ENCODE measurements at regions not wholly inside any gene's neighbourhood (a gene's known extent, or its start where the extent isn't known, plus 50 kb on each side); places are given as distances from the start of the nearest gene placed in this dataset.
"Not testable (repeated sequence)": the region's sequence is repeated elsewhere in the genome, so short reads cannot be mapped to it uniquely, and the experiment has no call there.

GRCh38 chr3:89682556-89682955, 575.1 kb downstream of the EPHA3 start:
- CTCF ChIA-PET, result no interaction called here
- H3K36me3 Mint-ChIP-seq, result no peaks in the 10 kb centered on the region

GRCh38 chr3:89685731-89686130, 578.3 kb downstream of the EPHA3 start:
- Mint-ChIP-seq H3K36me3 (no peaks in the 10 kb centered on the region), H3K9me3 (peaks cover 2% of the 10 kb centered on the region), H3K4me3 (no peak overlapping the region), H3K27ac (no peak overlapping the region), H3K4me1 (no peaks in the 10 kb centered on the region), H3K27me3 (no peaks in the 10 kb centered on the region)
- no peak for DNase-seq
- CTCF ChIA-PET, result no interaction called here

More at GRCh38 chr3:89682556-89682955, 575.1 kb downstream of the EPHA3 start:
- no peaks in the 10 kb centered on the region for H3K4me1 Mint-ChIP-seq
- DNase-seq, result no peak
- peaks cover 5% of the 10 kb centered on the region for H3K9me3 Mint-ChIP-seq
- H3K4me3 Mint-ChIP-seq, result no peak overlapping the region
- no peaks in the 10 kb centered on the region for H3K27me3 Mint-ChIP-seq
- no peak overlapping the region for H3K27ac Mint-ChIP-seq

DNA sequence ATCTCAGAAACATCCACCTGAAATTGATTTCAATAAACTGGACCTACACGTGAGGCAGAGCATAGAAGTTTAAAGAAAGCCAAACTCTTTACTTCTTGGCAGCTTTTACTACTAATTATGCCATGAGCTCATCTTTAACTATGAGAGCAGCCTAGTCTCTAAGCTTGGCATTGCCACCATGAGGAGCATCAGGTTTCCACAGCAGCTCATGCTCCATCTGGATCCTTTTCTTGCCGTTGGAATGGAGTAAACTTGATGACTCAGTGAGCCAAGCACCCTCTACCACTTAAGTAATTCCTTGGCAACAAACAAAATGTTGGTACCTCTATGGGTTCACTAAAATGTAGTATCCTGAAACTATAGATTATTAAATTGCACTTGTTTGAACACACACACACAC, 583.2 kb downstream of the EPHA3 start:
- no peak for DNase-seq
- Mint-ChIP-seq H3K27me3 (no peaks in the 10 kb centered on the region), H3K27ac (no peak overlapping the region), H3K4me1 (no peaks in the 10 kb centered on the region), H3K36me3 (no peaks in the 10 kb centered on the region), H3K9me3 (no peaks in the 10 kb centered on the region), H3K4me3 (no peak overlapping the region)
- CTCF ChIA-PET, result no interaction called here

DNA sequence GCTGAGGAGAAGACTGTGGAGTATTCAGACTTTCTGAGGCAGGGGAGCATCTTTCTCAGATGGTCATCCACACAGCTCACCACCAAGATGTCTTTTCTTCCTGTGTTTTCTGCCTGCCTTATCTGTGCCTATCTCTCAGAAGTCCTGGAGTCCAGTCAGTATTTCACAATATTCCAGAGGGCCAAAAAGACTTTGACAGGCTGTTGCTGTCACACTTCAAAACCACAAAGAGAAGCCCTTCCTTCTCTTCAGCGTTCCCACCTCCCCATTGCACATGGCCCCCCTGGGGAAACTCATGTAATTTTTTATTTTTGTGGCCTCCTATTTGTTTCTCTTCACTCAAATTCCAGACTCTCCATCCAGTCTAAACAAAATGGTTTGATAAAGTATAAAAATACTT, 585.2 kb downstream of the EPHA3 start:
- H3K4me1 Mint-ChIP-seq, result no peaks in the 10 kb centered on the region
- H3K9me3 Mint-ChIP-seq, result no peaks in the 10 kb centered on the region
- H3K36me3 Mint-ChIP-seq, result no peaks in the 10 kb centered on the region
- CTCF ChIA-PET, result no interaction called here
- H3K4me3 Mint-ChIP-seq, result no peak overlapping the region
- no peak overlapping the region for H3K27ac Mint-ChIP-seq
- H3K27me3 Mint-ChIP-seq, result no peaks in the 10 kb centered on the region
- no peak for DNase-seq

DNA sequence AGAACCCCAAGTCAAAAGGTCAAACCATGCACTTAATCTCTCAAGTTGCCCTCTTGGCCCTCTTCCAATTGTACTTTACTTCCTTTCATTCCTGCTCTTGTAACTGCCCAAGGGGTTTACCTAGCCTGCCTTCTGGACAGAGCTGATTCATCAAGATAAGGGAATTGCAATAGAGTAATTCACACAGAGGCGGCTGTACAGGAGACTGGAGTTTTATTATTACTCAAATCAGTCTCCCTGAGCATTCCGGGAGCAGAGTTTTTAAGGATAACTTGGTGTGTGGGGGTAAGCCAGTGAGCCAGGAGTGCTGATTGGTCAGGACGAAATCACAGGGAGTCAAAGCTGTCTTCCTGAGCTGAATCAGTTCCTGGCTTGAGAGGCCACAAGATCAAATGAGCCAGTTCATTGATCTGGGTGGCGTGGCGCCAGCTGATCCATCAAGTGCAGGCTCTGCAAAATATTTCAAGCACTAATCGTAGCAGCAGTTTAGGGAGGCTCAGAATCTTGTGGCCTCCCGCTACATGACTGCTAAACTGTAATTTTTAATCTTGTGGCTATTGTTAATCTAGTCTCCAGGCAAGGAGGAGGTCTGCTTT, 590.0 kb downstream of the EPHA3 start:
- DNase-seq, result no peak
- CTCF ChIA-PET, result no interaction called here
- peaks cover 19% of the 10 kb centered on the region for H3K9me3 Mint-ChIP-seq
- H3K4me3 Mint-ChIP-seq, result no peak overlapping the region
- no peak overlapping the region for H3K27ac Mint-ChIP-seq
- no peaks in the 10 kb centered on the region for H3K4me1 Mint-ChIP-seq
- H3K36me3 Mint-ChIP-seq, result no peaks in the 10 kb centered on the region
- no peaks in the 10 kb centered on the region for H3K27me3 Mint-ChIP-seq

DNA sequence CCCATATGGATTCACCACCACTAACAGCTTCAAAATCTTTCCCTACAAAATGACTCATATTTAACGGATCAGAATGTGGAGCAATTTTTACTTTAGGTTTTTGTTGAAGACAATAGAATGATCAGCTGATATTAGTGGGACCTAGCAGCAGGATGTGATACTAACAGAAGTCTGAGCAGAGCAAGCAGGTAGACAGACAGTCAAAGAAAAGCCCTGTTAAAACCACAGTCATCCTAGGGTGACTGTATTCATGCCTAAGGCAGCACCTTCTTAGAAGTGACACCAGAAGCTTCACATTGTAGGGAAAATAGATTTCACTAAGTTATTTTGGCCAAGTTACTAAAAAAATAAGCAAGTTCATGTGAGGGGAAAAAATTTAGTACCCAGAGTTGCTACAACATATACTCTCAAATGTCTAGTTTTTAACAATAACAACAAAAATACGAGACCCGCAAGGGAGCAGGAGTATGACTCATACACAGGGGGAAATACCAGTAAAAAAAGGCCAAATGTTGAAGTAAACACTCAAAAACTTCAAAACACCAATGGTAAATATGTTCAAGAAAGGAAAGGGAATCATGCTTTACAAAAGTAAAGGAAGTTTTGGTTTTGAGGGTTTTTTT, 590.9 kb downstream of the EPHA3 start:
- Mint-ChIP-seq H3K27ac (no peak overlapping the region), H3K4me1 (no peaks in the 10 kb centered on the region), H3K9me3 (peaks cover 27% of the 10 kb centered on the region), H3K4me3 (no peak overlapping the region), H3K27me3 (no peaks in the 10 kb centered on the region), H3K36me3 (no peaks in the 10 kb centered on the region)
- no peak for DNase-seq
- CTCF ChIA-PET, result no interaction called here

DNA sequence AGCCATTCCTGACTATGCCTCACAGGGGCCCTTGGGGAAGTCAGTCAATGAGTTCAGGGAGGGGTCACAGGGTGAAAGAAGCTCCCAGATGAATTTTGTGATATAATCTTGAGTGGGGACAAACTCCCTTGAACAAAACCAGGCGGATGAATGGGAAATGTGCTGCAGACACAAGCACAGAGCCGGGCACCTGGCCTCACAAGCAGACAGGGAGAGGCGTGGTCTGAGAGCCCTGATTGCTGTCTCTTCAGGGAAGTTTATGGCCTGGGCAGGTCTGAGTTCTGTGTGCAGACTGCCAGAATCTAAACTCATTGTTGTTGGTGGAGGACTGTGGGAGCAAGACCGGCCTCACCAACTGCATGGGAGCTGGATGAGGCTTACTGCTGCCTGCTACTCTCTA, 591.8 kb downstream of the EPHA3 start:
- DNase-seq, result no peak
- H3K4me1 Mint-ChIP-seq, result no peaks in the 10 kb centered on the region
- H3K36me3 Mint-ChIP-seq, result no peaks in the 10 kb centered on the region
- no peak overlapping the region for H3K27ac Mint-ChIP-seq
- CTCF ChIA-PET, result no interaction called here
- no peaks in the 10 kb centered on the region for H3K27me3 Mint-ChIP-seq
- H3K4me3 Mint-ChIP-seq, result no peak overlapping the region
- peaks cover 29% of the 10 kb centered on the region for H3K9me3 Mint-ChIP-seq

DNA sequence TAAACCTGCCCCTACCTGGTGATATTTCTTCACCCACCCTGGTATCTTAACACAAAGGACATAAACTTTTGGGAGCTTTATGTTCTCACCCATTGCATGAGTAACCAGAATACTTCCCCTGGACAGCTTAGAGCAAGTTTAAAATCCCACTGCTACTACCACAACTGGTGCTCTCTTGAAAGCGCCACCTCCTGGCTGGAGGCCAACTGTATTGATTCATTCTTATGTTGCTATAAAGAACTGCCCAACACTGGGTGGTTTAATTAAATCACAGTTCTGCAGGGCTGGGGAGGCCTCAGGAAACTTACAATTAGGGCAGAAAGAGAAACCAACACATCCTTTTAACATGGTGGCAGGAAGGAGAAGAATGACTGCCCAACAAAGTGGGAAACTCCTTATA, 592.4 kb downstream of the EPHA3 start:
- H3K27ac Mint-ChIP-seq, result no peak overlapping the region
- no peaks in the 10 kb centered on the region for H3K27me3 Mint-ChIP-seq
- no peak for DNase-seq
- H3K9me3 Mint-ChIP-seq, result peaks cover 32% of the 10 kb centered on the region
- CTCF ChIA-PET, result no interaction called here
- H3K4me1 Mint-ChIP-seq, result no peaks in the 10 kb centered on the region
- H3K4me3 Mint-ChIP-seq, result no peak overlapping the region
- H3K36me3 Mint-ChIP-seq, result no peaks in the 10 kb centered on the region

- peaks cover 37% of the 10 kb centered on the region for H3K9me3 Mint-ChIP-seq
- no peak for DNase-seq
- no peaks in the 10 kb centered on the region for H3K4me1 Mint-ChIP-seq
- H3K4me3 Mint-ChIP-seq, result no peak overlapping the region
- H3K27me3 Mint-ChIP-seq, result no peaks in the 10 kb centered on the region
- no peak overlapping the region for H3K27ac Mint-ChIP-seq
- CTCF ChIA-PET, result no interaction called here
- H3K36me3 Mint-ChIP-seq, result no peaks in the 10 kb centered on the region
These were observed 595.0 kb downstream of the EPHA3 start for GRCh38 chr3:89702404-89702803.

DNA sequence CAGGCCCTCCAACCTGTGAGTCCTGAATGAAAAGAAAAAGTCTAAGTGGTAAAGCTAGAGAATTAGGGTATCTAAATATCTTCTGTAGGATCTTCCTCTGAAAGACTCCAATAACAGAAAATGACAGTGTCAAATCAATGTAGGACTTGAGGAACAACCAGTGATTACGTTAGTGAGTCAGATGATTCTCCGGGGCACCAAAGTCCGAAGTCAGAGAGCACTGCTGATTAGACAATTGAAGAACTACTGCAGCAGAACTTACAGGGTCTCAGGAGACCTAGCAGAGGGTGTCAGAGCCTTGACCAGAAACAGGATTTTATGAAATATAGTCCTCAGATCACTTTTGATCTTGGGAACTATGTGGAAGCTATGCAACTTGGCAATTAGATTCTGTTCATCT, 605.8 kb downstream of the EPHA3 start:
- Mint-ChIP-seq H3K27ac (no peak overlapping the region), H3K36me3 (no peaks in the 10 kb centered on the region), H3K4me1 (no peaks in the 10 kb centered on the region), H3K27me3 (no peaks in the 10 kb centered on the region), H3K4me3 (no peak overlapping the region), H3K9me3 (peaks cover 5% of the 10 kb centered on the region)
- CTCF ChIA-PET, result no interaction called here
- DNase-seq, result no peak

- Mint-ChIP-seq H3K9me3 (peaks cover 7% of the 10 kb centered on the region), H3K36me3 (no peaks in the 10 kb centered on the region), H3K27ac (no peak overlapping the region), H3K27me3 (no peaks in the 10 kb centered on the region), H3K4me1 (no peaks in the 10 kb centered on the region), H3K4me3 (no peak overlapping the region)
- CTCF ChIA-PET, result interaction anchor here (0.6 kb wide), 1 partner anchor 1968 kb away, joined by 3 read pairs; no protein-coding TSS in a partner anchor
- no peak for DNase-seq
These were observed 606.8 kb downstream of the EPHA3 start for GRCh38 chr3:89714237-89714636.

GRCh38 chr3:89740080-89740880, 632.9 kb downstream of the EPHA3 start:
- CTCF ChIA-PET, result no interaction called here
- no peak for DNase-seq
- Mint-ChIP-seq H3K36me3 (no peaks in the 10 kb centered on the region), H3K4me1 (no peaks in the 10 kb centered on the region), H3K4me3 (no peak overlapping the region), H3K27ac (no peak overlapping the region), H3K9me3 (peaks cover 3% of the 10 kb centered on the region), H3K27me3 (no peaks in the 10 kb centered on the region)

DNA sequence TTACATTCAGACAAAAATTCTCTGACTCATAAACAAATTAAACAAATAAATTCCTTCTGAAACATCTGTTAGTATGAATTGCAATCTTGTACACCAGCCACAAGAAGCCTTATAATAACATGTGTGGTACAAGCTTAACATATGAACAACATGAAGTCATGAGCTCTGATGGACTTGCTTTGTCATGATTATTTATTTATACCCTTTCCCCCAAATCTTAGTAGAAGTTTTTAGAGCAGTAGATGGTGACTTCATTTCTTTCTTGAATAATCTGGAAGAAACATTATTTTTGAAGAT, 633.4 kb downstream of the EPHA3 start:
- H3K27ac Mint-ChIP-seq, result no peak overlapping the region
- no peak overlapping the region for H3K4me3 Mint-ChIP-seq
- peaks cover 3% of the 10 kb centered on the region for H3K9me3 Mint-ChIP-seq
- CTCF ChIA-PET, result no interaction called here
- no peaks in the 10 kb centered on the region for H3K27me3 Mint-ChIP-seq
- no peaks in the 10 kb centered on the region for H3K36me3 Mint-ChIP-seq
- no peak for DNase-seq
- no peaks in the 10 kb centered on the region for H3K4me1 Mint-ChIP-seq

GRCh38 chr3:89742546-89742945, 635.1 kb downstream of the EPHA3 start:
- CTCF ChIA-PET, result no interaction called here
- no peak overlapping the region for H3K27ac Mint-ChIP-seq
- no peak for DNase-seq

GRCh38 chr3:89747541-89748278, 640.3 kb downstream of the EPHA3 start:
- CTCF ChIA-PET, H3K27ac Mint-ChIP-seq, H3K4me1 Mint-ChIP-seq, H3K36me3 Mint-ChIP-seq, H3K4me3 Mint-ChIP-seq, DNase-seq, H3K27me3 Mint-ChIP-seq: not testable (repeated sequence)
- peaks cover 14% of the 10 kb centered on the region for H3K9me3 Mint-ChIP-seq

More at GRCh38 chr3:89742546-89742945, 635.1 kb downstream of the EPHA3 start:
- Mint-ChIP-seq H3K27me3 (no peaks in the 10 kb centered on the region), H3K4me1 (no peaks in the 10 kb centered on the region), H3K4me3 (no peak overlapping the region), H3K9me3 (peaks cover 6% of the 10 kb centered on the region), H3K36me3 (no peaks in the 10 kb centered on the region)
